Tibial artery (tissue), 4 donors: ENCODE measurements at regions not wholly inside any gene's neighbourhood (a gene's known extent, or its start where the extent isn't known, plus 50 kb on each side); places are given as distances from the start of the nearest gene placed in this dataset.
"Not testable (repeated sequence)": the region's sequence is repeated elsewhere in the genome, so short reads cannot be mapped to it uniquely, and the experiment has no call there.

ENCODE experiments used
- DNase-seq, 2 donors: peaks; one replicate each; pipeline ENCODE4 v3.0.0-alpha.2; 2019
- H3K27ac ChIP-seq, 2 donors: fragments of 200-600 bp; sonication (generic) in 1 of 2; 1 replicate in 1 of 2; 2 replicates in 1 of 2; pipeline ENCODE4 v1.5.1; 2018 to 2019; ENCODE audit warnings: mild to moderate bottlenecking in 1 of 2
- H3K27me3 ChIP-seq, 2 donors: fragments of 200-600 bp; sonication (generic) in 1 of 2; one replicate each; pipeline versions ENCODE4 v1.5.1 to v1.6.0; 2016 to 2019
- H3K36me3 ChIP-seq, 3 donors: fragments of 200-600 bp; sonication (generic) in 2 of 3; one replicate each; pipeline ENCODE4 v1.5.1; 2016 to 2019; ENCODE audit warnings: mild to moderate bottlenecking in 2 of 3
- H3K4me1 ChIP-seq, 4 donors: fragments of 200-600 bp; sonication (generic) in 2 of 4; 1 replicate in 3 of 4; 2 replicates in 1 of 4; pipeline ENCODE4 v1.5.1; 2016 to 2019
- H3K4me3 ChIP-seq, 2 donors: fragments of 200-600 bp; sonication (generic) in 1 of 2; 1 replicate in 1 of 2; 2 replicates in 1 of 2; pipeline ENCODE4 v1.5.1; 2018 to 2019; ENCODE audit warnings: mild to moderate bottlenecking in 2 of 2
- H3K9me3 ChIP-seq, 3 donors: fragments of 200-600 bp; sonication (generic) in 1 of 3; one replicate each; pipeline ENCODE4 v1.5.1; 2016 to 2019
- CTCF ChIP-seq, 2 experiments: fragments of 200-600 bp in 1 of 2; fragments of 450-650 bp in 1 of 2; IDR thresholded peaks; one replicate each; pipeline ENCODE4 v1.5.1; 2017 to 2019; ENCODE audit warnings: antibody characterized with exemption in 2 of 2, mild to moderate bottlenecking in 1 of 2, moderate library complexity in 1 of 2
- intact Hi-C: fragments of 100-400 bp; cut with DNase I; formaldehyde crosslinking; loops from one replicate; pipeline ENCODE4 v1.15.0; 2023; ENCODE audit warnings: low total_unique reads

DNA sequence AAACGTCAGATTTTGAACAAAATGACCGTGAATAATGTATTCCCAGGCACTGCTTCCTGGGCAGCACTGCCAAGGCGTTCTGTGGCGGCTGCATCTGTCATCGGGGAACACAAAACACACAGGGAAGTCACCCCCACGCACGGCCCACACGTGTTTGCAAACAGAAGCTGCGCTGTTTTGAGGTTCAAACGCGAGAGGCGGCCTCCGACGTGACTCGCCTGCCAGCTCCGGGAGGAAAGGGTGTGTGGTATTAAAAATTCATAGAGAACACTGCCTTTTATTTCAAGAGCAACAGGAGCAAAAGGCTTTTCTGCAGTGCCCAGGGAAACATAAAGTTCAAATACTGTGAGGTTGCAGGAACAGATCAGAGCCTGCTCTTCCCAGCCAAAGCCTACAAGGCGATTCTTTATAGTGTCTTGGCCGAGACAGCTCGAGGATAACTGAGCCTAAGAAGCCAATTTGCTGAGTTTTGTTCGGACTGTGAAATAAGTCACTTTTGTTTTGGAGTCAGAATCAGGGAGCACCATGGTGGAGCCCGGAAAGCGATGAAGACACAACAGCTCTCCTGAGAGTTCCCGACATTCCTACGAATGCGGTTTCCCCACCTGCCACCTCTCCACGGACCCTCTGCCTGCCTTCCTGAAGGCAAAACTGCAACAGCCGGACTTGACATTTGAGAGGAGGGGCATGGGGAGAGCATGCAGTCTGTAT, 115.3 kb upstream of the IRX2 start:
- Histone ChIP-seq H3K4me1 (no peaks in the 10 kb centered on the region), H3K27ac (no peak overlapping the region), H3K36me3 (no peaks in the 10 kb centered on the region), H3K27me3 (no peaks in the 10 kb centered on the region), H3K9me3 (peaks cover 0 to 3% (median 0%) of the 10 kb centered on the region in 3 donors), H3K4me3 (no peak overlapping the region)
- no peak for TF ChIP-seq CTCF (IDR thresholded peaks at IDR 0.05)
- DNase-seq = no peak
- intact Hi-C loops = no loop called here

- no peak for TF ChIP-seq CTCF (IDR thresholded peaks at IDR 0.05)
- Histone ChIP-seq H3K4me3 (no peak overlapping the region), H3K36me3 (no peaks in the 10 kb centered on the region), H3K9me3 (peaks cover 0 to 3% (median 0%) of the 10 kb centered on the region in 3 donors), H3K27ac (no peak overlapping the region), H3K27me3 (no peaks in the 10 kb centered on the region), H3K4me1 (no peaks in the 10 kb centered on the region)
- DNase-seq = no peak
- intact Hi-C loops = no loop called here
Observed at GRCh38 chr5:2865856-2866255, 114.4 kb upstream of the IRX2 start.

DNA sequence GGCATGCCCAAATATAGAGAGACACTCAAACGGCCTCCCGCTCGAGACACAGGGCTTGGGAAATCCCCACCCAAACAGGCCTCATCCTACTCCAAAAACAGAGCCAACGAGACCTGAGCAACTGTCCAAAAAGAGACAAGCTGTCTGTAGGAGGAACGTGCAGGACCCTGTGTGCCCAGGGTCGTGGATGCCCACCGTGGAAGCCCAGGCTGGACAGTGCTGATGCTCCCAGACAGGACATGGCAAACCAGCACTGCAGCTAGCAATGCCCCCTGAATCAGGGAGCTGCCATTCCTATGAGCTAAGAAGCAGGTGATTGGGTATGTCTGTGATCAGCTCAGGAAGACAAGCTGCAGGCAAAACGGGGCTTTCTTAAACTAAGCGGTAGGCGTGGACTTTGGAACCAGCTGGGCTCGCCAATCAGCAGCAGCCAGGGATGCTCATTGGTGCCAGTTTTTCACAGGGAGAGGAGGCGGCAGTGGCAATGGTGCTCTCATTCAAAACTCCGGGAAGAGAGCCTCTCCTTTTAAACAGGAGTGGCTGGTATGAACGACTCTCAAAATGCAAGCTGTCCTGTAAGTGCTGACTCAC, 113.1 kb upstream of the IRX2 start:
- intact Hi-C loops = no loop called here
- Histone ChIP-seq H3K27me3 (no peaks in the 10 kb centered on the region), H3K9me3 (peaks cover 0 to 3% (median 0%) of the 10 kb centered on the region in 3 donors), H3K4me1 (no peaks in the 10 kb centered on the region), H3K4me3 (no peak overlapping the region), H3K27ac (no peak overlapping the region), H3K36me3 (no peaks in the 10 kb centered on the region)
- no peak for TF ChIP-seq CTCF (IDR thresholded peaks at IDR 0.05)
- no peak for DNase-seq

GRCh38 chr5:2863675-2864433, 112.4 kb upstream of the IRX2 start:
- intact Hi-C loops = no loop called here
- DNase-seq = no peak

GRCh38 chr5:2863133-2863532, 111.7 kb upstream of the IRX2 start:
- no peak for TF ChIP-seq CTCF (IDR thresholded peaks at IDR 0.05)
- Histone ChIP-seq H3K36me3 (no peaks in the 10 kb centered on the region), H3K27ac (no peak overlapping the region), H3K4me3 (no peak overlapping the region), H3K4me1 (no peaks in the 10 kb centered on the region), H3K9me3 (peaks cover 0 to 3% (median 0%) of the 10 kb centered on the region in 3 donors), H3K27me3 (no peaks in the 10 kb centered on the region)
- no peak for DNase-seq
- intact Hi-C loops = no loop called here

More at GRCh38 chr5:2863675-2864433, 112.4 kb upstream of the IRX2 start:
- no peak overlapping the region for H3K27ac ChIP-seq
- H3K9me3 ChIP-seq = peaks cover 0 to 3% (median 0%) of the 10 kb centered on the region in 3 donors
- TF ChIP-seq CTCF (IDR thresholded peaks at IDR 0.05) = no peak
- H3K4me3 ChIP-seq = no peak overlapping the region
- H3K36me3 ChIP-seq = no peaks in the 10 kb centered on the region
- no peaks in the 10 kb centered on the region for H3K4me1 ChIP-seq
- H3K27me3 ChIP-seq = no peaks in the 10 kb centered on the region

DNA sequence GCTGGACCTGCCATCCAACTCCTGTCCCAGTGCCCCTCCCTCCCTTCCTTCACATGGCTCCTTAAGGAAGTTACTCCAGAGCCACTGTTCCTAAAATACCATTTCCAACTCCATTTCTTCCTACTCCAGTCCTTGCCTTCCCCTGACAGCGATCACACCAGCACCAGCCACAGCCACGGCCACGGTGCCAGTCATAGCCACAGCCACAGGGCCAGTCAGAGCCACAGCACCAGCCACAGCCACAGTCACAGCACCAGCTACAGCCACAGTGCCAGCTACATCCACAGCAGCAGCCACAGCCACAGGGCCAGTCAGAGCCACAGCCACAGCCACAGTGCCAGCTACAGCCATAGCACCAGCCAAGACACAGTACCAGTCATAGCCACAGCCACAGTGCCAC, 110.7 kb upstream of the IRX2 start:
- intact Hi-C loops, H3K4me3 ChIP-seq, H3K4me1 ChIP-seq, H3K27ac ChIP-seq, DNase-seq, H3K9me3 ChIP-seq, H3K36me3 ChIP-seq, H3K27me3 ChIP-seq: not testable (repeated sequence)
